HCT116 (cell line): ENCODE measurements at regions not wholly inside any gene's neighbourhood (a gene's known extent, or its start where the extent isn't known, plus 50 kb on each side); places are given as distances from the start of the nearest gene placed in this dataset.

Source experiments
- ATAC-seq: fragments of 200-7000 bp; cut with Tn5 transposase; 2 replicates; pipeline ENCODE4 v1.9.1; 2020; ENCODE audit warnings: mild to moderate bottlenecking, moderate library complexity
- BruUV-seq: library from RNA; stranded (reverse); fragments of 400-500 nt; replicated peaks from 2 replicates; lab custom pipeline; 2021; lab: Mats Ljungman, UMichigan
- CTCF ChIA-PET: fragments of 300-600 bp; sonication (Branson Sonifier 250); formaldehyde crosslinking; loops from one replicate; lab custom pipeline; 2021; ENCODE audit warnings: antibody characterized with exemption; lab: Charles Lee
- POLR2A ChIA-PET: fragments of 300-600, 350-600 bp; sonication (Branson Sonifier 250); formaldehyde crosslinking; loops from one replicate; lab custom pipeline; 2021; ENCODE audit warnings: antibody characterized with exemption; lab: Charles Lee
- RAD21 ChIA-PET, 2 experiments: fragments of 300-600 bp; sonication (Branson Sonifier 250); formaldehyde crosslinking; loops; one replicate each; lab custom pipeline; 2023; ENCODE audit warnings: low total read pairs in 2 of 2; ENCODE audit not compliant: uncharacterized antibody in 2 of 2, unreplicated experiment in 2 of 2, low non-redundant PET in 1 of 2; lab: Charles Lee
- DNase-seq: peaks from one replicate; pipeline ENCODE4 v3.0.0-alpha.2; 2010; ENCODE audit warnings: low read depth, low spot score
- H2AFZ ChIP-seq: fragments of 200-600 bp; shearing (Covaris generic), sonication (generic); 2 replicates; pipeline ENCODE4 v1.6.1; 2017; ENCODE audit warnings: low read depth, mixed run types, mixed read lengths, antibody characterized with exemption, low read length; ENCODE audit not compliant: poor library complexity, severe bottlenecking
- H3K27ac ChIP-seq: 2 replicates; pipeline ENCODE4 v1.5.1; 2012; ENCODE audit warnings: low read depth, low read length
- H3K27me3 ChIP-seq: fragments of 200-600 bp; sonication (generic); 2 replicates; pipeline ENCODE4 v1.6.1; 2016; ENCODE audit warnings: mixed run types, low read length, mixed read lengths; ENCODE audit not compliant: insufficient read depth
- H3K36me3 ChIP-seq, 2 experiments: fragments of 200-500 bp in 1 of 2; fragments of 200-600 bp in 1 of 2; sonication (Bioruptor generic) in 1 of 2; sonication (generic) in 1 of 2; 2 replicates each; pipeline versions ENCODE4 v1.5.1 to v1.6.1; 2014 to 2016; ENCODE audit warnings: low read length in 2 of 2, inconsistent platforms in 1 of 2, mixed read lengths in 1 of 2, mixed run types in 1 of 2; ENCODE audit not compliant: insufficient read depth in 2 of 2, control insufficient read depth in 1 of 2
- H3K4me1 ChIP-seq, 2 experiments: fragments of 200-600 bp in 1 of 2; sonication (generic) in 1 of 2; 2 replicates each; pipeline versions ENCODE4 v1.5.1 to v1.6.1; 2012 to 2017; ENCODE audit warnings: low read length in 2 of 2, inconsistent platforms in 1 of 2, mild to moderate bottlenecking in 1 of 2, mixed read lengths in 1 of 2, mixed run types in 1 of 2, moderate library complexity in 1 of 2; ENCODE audit not compliant: insufficient read depth in 2 of 2, control insufficient read depth in 1 of 2
- H3K4me2 ChIP-seq: fragments of 200-600 bp; sonication (generic); 2 replicates; pipeline ENCODE4 v1.6.1; 2017; ENCODE audit warnings: mixed run types, low read length, mixed read lengths
- H3K4me3 ChIP-seq, 2 experiments: fragments of 200-600 bp in 1 of 2; sonication (generic) in 1 of 2; replicated peaks in 1 of 2; 2 replicates each; pipeline ENCODE4 v1.5.1; 2011 to 2016; ENCODE audit warnings: low read length in 2 of 2, control low read depth in 1 of 2, low read depth in 1 of 2, mild to moderate bottlenecking in 1 of 2, mixed read lengths in 1 of 2, mixed run types in 1 of 2
- H3K79me2 ChIP-seq: fragments of 200-600 bp; sonication (generic); 2 replicates; pipeline ENCODE4 v1.6.1; 2017; ENCODE audit warnings: mild to moderate bottlenecking, mixed run types, low read length, moderate library complexity, mixed read lengths; ENCODE audit not compliant: insufficient read depth
- H3K9ac ChIP-seq: fragments of 200-600 bp; sonication (generic); 2 replicates; pipeline ENCODE4 v1.6.1; 2016; ENCODE audit warnings: low read length, mixed read lengths
- H3K9me2 ChIP-seq: fragments of 200-600 bp; sonication (generic), shearing (Covaris generic); 2 replicates; pipeline ENCODE4 v1.6.1; 2017; ENCODE audit warnings: mixed run types, mild to moderate bottlenecking, moderate library complexity; ENCODE audit not compliant: insufficient read depth
- H3K9me3 ChIP-seq, 2 experiments: fragments of 200-500 bp in 1 of 2; fragments of 200-600 bp in 1 of 2; sonication (Bioruptor generic) in 1 of 2; sonication (generic) in 1 of 2; 2 replicates each; pipeline ENCODE4 v1.6.1; 2014 to 2017; ENCODE audit warnings: low read length in 2 of 2, mixed read lengths in 2 of 2, inconsistent platforms in 1 of 2, low read depth in 1 of 2, mild to moderate bottlenecking in 1 of 2, mixed run types in 1 of 2, moderate library complexity in 1 of 2; ENCODE audit not compliant: control insufficient read depth in 1 of 2, insufficient read depth in 1 of 2
- H4K20me1 ChIP-seq: fragments of 200-600 bp; sonication (generic), shearing (Covaris generic); 2 replicates; pipeline ENCODE4 v1.6.1; 2017; ENCODE audit warnings: mixed run types, mild to moderate bottlenecking, moderate library complexity; ENCODE audit not compliant: insufficient read depth
- CEBPB ChIP-seq: IDR thresholded peaks from 2 replicates; pipeline ENCODE4 v1.6.1; 2012; ENCODE audit warnings: low read depth
- CTCF ChIP-seq, 3 experiments: fragments of 200-600 bp in 1 of 3; sonication (generic) in 1 of 3; IDR thresholded peaks in 2 of 3; conservative IDR thresholded peaks in 1 of 3; 2 replicates each; pipeline ENCODE4 v1.5.1; 2012 to 2017; ENCODE audit warnings: low read depth in 2 of 3, low read length in 2 of 3, antibody characterized with exemption in 1 of 3, borderline replicate concordance in 1 of 3, control low read depth in 1 of 3, mild to moderate bottlenecking in 1 of 3, mixed read lengths in 1 of 3, mixed run types in 1 of 3, moderate library complexity in 1 of 3; ENCODE audit not compliant: insufficient read depth in 1 of 3
- EZH2 ChIP-seq: fragments of 200-600 bp; sonication (generic); IDR thresholded peaks from 2 replicates; pipeline ENCODE4 v1.6.1; 2017; ENCODE audit warnings: antibody characterized with exemption, mixed run types
- EZH2phosphoT487 ChIP-seq: fragments of 200-600 bp; IDR thresholded peaks from 2 replicates; pipeline ENCODE4 v1.6.1; 2018; ENCODE audit warnings: antibody characterized with exemption, borderline replicate concordance
- FOSL1 ChIP-seq: IDR thresholded peaks from 2 replicates; pipeline ENCODE4 v1.6.1; 2012; ENCODE audit warnings: low read depth
- MAX ChIP-seq: IDR thresholded peaks from 2 replicates; pipeline ENCODE4 v1.6.1; 2012
- POLR2A ChIP-seq: IDR thresholded peaks from 2 replicates; pipeline ENCODE4 v1.7.0; 2011; ENCODE audit warnings: borderline replicate concordance; ENCODE audit not compliant: insufficient read depth, insufficient read length; ENCODE audit errors: extremely low read depth
- POLR2AphosphoS5 ChIP-seq: IDR thresholded peaks from 2 replicates; pipeline ENCODE4 v1.6.1; 2011; ENCODE audit warnings: mild to moderate bottlenecking, low read depth, low read length, moderate library complexity
- SIN3A ChIP-seq: IDR thresholded peaks from 2 replicates; pipeline ENCODE4 v1.6.1; 2012; ENCODE audit warnings: low read depth
- SP1 ChIP-seq: IDR thresholded peaks from 2 replicates; pipeline ENCODE4 v1.6.1; 2012; ENCODE audit warnings: low read depth
- SRF ChIP-seq: IDR thresholded peaks from 2 replicates; pipeline ENCODE4 v1.6.1; 2012; ENCODE audit warnings: low read depth
- TCF7L2 ChIP-seq: IDR thresholded peaks from 2 replicates; pipeline ENCODE4 v1.7.0; 2011; ENCODE audit warnings: borderline replicate concordance, inconsistent platforms; ENCODE audit not compliant: insufficient read depth, insufficient read length; ENCODE audit errors: extremely low read depth
- YY1 ChIP-seq: IDR thresholded peaks from 2 replicates; pipeline ENCODE4 v1.6.1; 2011; ENCODE audit warnings: low read length, low read depth, moderate library complexity, mild to moderate bottlenecking; ENCODE audit not compliant: insufficient replicate concordance; ENCODE audit errors: extremely low read depth
- ZBTB33 ChIP-seq: IDR thresholded peaks from 2 replicates; pipeline ENCODE4 v1.6.1; 2011; ENCODE audit warnings: mild to moderate bottlenecking, low read length, moderate library complexity; ENCODE audit not compliant: insufficient replicate concordance; ENCODE audit errors: extremely low read depth
- ZFX ChIP-seq: fragments of 450-650 bp; IDR thresholded peaks from 2 replicates; pipeline ENCODE4 v1.6.1; 2017
- intact Hi-C: fragments of 100-400 bp; cut with micrococcal nuclease; formaldehyde crosslinking; loops from 2 replicates; pipeline ENCODE4 v1.10.0; 2022

- Histone ChIP-seq H4K20me1 (no peaks in the 10 kb centered on the region), H3K27ac (no peak overlapping the region), H3K9me3 (no peaks in the 10 kb centered on the region), H3K27me3 (no peaks in the 10 kb centered on the region), H3K4me3 (no peak overlapping the region), H3K9ac (no peak overlapping the region), H3K36me3 (no peaks in the 10 kb centered on the region), H2AFZ (no peak overlapping the region), H3K9me2 (peaks cover 6% of the 10 kb centered on the region; the same call in 1 of the 2 replicates), H3K79me2 (no peaks in the 10 kb centered on the region), H3K4me2 (no peak overlapping the region), H3K4me1 (no peaks in the 10 kb centered on the region)
- ATAC-seq: no peak
- CTCF ChIA-PET: no interaction called here
- intact Hi-C loops: no loop called here
- BruUV-seq: no TSS peak
- DNase-seq: no peak
- RAD21 ChIA-PET: no interaction called here
- TF ChIP-seq ZBTB33 (no peak), EZH2 (no peak)
- POLR2A ChIA-PET: no interaction called here
Observed at GRCh38 chr3:147654827-147655226, 245.7 kb downstream of the ZIC1 start.

GRCh38 chr3:147655236-147655635, 246.1 kb downstream of the ZIC1 start:
- no peaks in the 10 kb centered on the region for H3K36me3 ChIP-seq
- no peaks in the 10 kb centered on the region for H3K27me3 ChIP-seq
- H3K9ac ChIP-seq: no peak overlapping the region
- DNase-seq (no peak), ATAC-seq (no peak)
- H3K4me3 ChIP-seq: no peak overlapping the region
- no peaks in the 10 kb centered on the region for H3K9me3 ChIP-seq
- H3K4me2 ChIP-seq: no peak overlapping the region
- intact Hi-C loops: no loop called here
- BruUV-seq: no TSS peak
- POLR2A ChIA-PET: no interaction called here
- H2AFZ ChIP-seq: no peak overlapping the region
- H3K9me2 ChIP-seq: peaks cover 6% of the 10 kb centered on the region; the same call in 1 of the 2 replicates
- no peaks in the 10 kb centered on the region for H3K79me2 ChIP-seq
- no peaks in the 10 kb centered on the region for H4K20me1 ChIP-seq
- no peak overlapping the region for H3K27ac ChIP-seq
- no peaks in the 10 kb centered on the region for H3K4me1 ChIP-seq
- CTCF ChIA-PET: no interaction called here
- RAD21 ChIA-PET: no interaction called here
- TF ChIP-seq POLR2AphosphoS5: no peak
- TF ChIP-seq YY1: no peak
- no peak for TF ChIP-seq MAX
- TF ChIP-seq ZFX: no peak
- no peak for TF ChIP-seq TCF7L2
- no peak for TF ChIP-seq SIN3A
- no peak for TF ChIP-seq SRF
- no peak for TF ChIP-seq FOSL1
- no peak for TF ChIP-seq EZH2phosphoT487
- no peak for TF ChIP-seq ZBTB33
- TF ChIP-seq CTCF (IDR thresholded peaks at IDR 0.05 in 2 of 3, conservative IDR thresholded peaks at IDR 0.05 in 1 of 3; ENCODE audit: borderline replicate concordance in 1 of 3, insufficient read depth in 1 of 3, low read depth in 2 of 3, low read length in 2 of 3): no peak
- no peak for TF ChIP-seq POLR2A
- TF ChIP-seq SP1: no peak
- no peak for TF ChIP-seq EZH2
- no peak for TF ChIP-seq CEBPB
